ENCODE measurements at regions not wholly inside any gene's neighbourhood (a gene's known extent, or its start where the extent isn't known, plus 50 kb on each side); places are given as distances from the start of the nearest gene placed in this dataset.

GRCh38 chr2:45127891-45128290 is 118.6 kb upstream of the SIX2 start:
- no peak for TF ChIP-seq CTCF (IDR thresholded peaks at IDR 0.05; ENCODE audit: low read length)
- no peak for TF ChIP-seq EZH2 (optimal IDR thresholded peaks at IDR 0.05; ENCODE audit: low read depth, low read length)
